Liver (tissue), 8 donors: ENCODE measurements at regions not wholly inside any gene's neighbourhood (a gene's known extent, or its start where the extent isn't known, plus 50 kb on each side); places are given as distances from the start of the nearest gene placed in this dataset.

Experiments
- DNase-seq: peaks from one replicate; pipeline ENCODE4 v3.0.0-alpha.2; 2017; ENCODE audit warnings: low spot score
- H3K27ac ChIP-seq, 2 donors: one replicate each; pipeline ENCODE4 v1.7.0; 2013; ENCODE audit warnings: inconsistent platforms in 2 of 2, low read length in 2 of 2, control low read depth in 1 of 2, low read depth in 1 of 2, mild to moderate bottlenecking in 1 of 2
- H3K27me3 ChIP-seq, 4 donors: one replicate each; pipeline versions ENCODE4 v1.6.1 to v1.7.0; 2013; ENCODE audit warnings: low read length in 3 of 4, inconsistent platforms in 1 of 4, mild to moderate bottlenecking in 1 of 4, moderate library complexity in 1 of 4; ENCODE audit not compliant: control insufficient read depth in 4 of 4, insufficient read depth in 4 of 4
- H3K36me3 ChIP-seq, 4 donors: one replicate each; pipeline versions ENCODE4 v1.6.1 to v1.7.0; 2013; ENCODE audit warnings: low read length in 3 of 4, mild to moderate bottlenecking in 3 of 4, low read depth in 1 of 4, moderate library complexity in 1 of 4; ENCODE audit not compliant: control insufficient read depth in 4 of 4, insufficient read depth in 3 of 4
- H3K4me1 ChIP-seq, 4 donors: one replicate each; pipeline versions ENCODE4 v1.6.1 to v1.7.0; 2013; ENCODE audit warnings: low read length in 3 of 4, mild to moderate bottlenecking in 3 of 4, moderate library complexity in 1 of 4; ENCODE audit not compliant: control insufficient read depth in 4 of 4, insufficient read depth in 4 of 4
- H3K4me3 ChIP-seq, 3 donors: one replicate each; pipeline versions ENCODE4 v1.6.1 to v1.7.0; 2013; ENCODE audit warnings: low read length in 3 of 3, control low read depth in 1 of 3, low read depth in 1 of 3, mild to moderate bottlenecking in 1 of 3
- H3K9ac ChIP-seq, 2 donors: one replicate each; pipeline ENCODE4 v1.7.0; 2013; ENCODE audit warnings: low read length in 2 of 2, mild to moderate bottlenecking in 2 of 2, moderate library complexity in 2 of 2, control low read depth in 1 of 2, low read depth in 1 of 2
- H3K9me3 ChIP-seq, 4 donors: one replicate each; pipeline versions ENCODE4 v1.6.1 to v1.7.0; 2013; ENCODE audit warnings: low read length in 3 of 4; ENCODE audit not compliant: control insufficient read depth in 4 of 4
- FOXA2 ChIP-seq: IDR thresholded peaks from 2 replicates; pipeline ENCODE4 v1.6.1; 2016; ENCODE audit warnings: antibody characterized with exemption
- GABPA ChIP-seq, 2 donors: IDR thresholded peaks in 1 of 2; conservative IDR thresholded peaks in 1 of 2; 2 replicates each; pipeline ENCODE4 v1.6.1; 2016; ENCODE audit warnings: antibody characterized with exemption in 2 of 2, mild to moderate bottlenecking in 1 of 2, moderate library complexity in 1 of 2
- HNF4A ChIP-seq, 2 donors: conservative IDR thresholded peaks; 2 replicates each; pipeline ENCODE4 v1.6.1; 2016; ENCODE audit warnings: antibody characterized with exemption in 2 of 2, mild to moderate bottlenecking in 2 of 2
- HNF4G ChIP-seq: IDR thresholded peaks from 2 replicates; pipeline ENCODE4 v1.6.1; 2016; ENCODE audit warnings: antibody characterized with exemption
- JUND ChIP-seq, 2 donors: IDR thresholded peaks; 2 replicates each; pipeline ENCODE4 v1.6.1; 2016; ENCODE audit warnings: antibody characterized with exemption in 2 of 2
- NR2F2 ChIP-seq: IDR thresholded peaks from 2 replicates; pipeline ENCODE4 v1.6.1; 2016; ENCODE audit warnings: antibody characterized with exemption
- SP1 ChIP-seq: IDR thresholded peaks from 2 replicates; pipeline ENCODE4 v1.6.1; 2018; ENCODE audit warnings: antibody characterized with exemption, mild to moderate bottlenecking
- YY1 ChIP-seq: IDR thresholded peaks from 2 replicates; pipeline ENCODE4 v1.6.1; 2016; ENCODE audit warnings: antibody characterized with exemption, mild to moderate bottlenecking
- WGBS: extraction: QIAGEN DNeasy Blood & Tissue Kit; methylation state at CpG from one replicate; pipeline ENCODE4 v1.1.7; 2013; 5-methylcytosine and 5-hydroxymethylcytosine counted together
- TF ChIP-seq, protein P1 (sequence below): IDR thresholded peaks from 2 replicates; pipeline ENCODE4 v1.6.1; 2016; ENCODE audit warnings: antibody characterized with exemption
- TF ChIP-seq, protein P2 (sequence below): IDR thresholded peaks from 2 replicates; pipeline ENCODE4 v1.6.1; 2016; ENCODE audit warnings: antibody characterized with exemption
- TF ChIP-seq, protein P3 (sequence below): IDR thresholded peaks from 2 replicates; pipeline ENCODE4 v1.6.1; 2016; ENCODE audit warnings: antibody characterized with exemption
- TF ChIP-seq, protein P4 (sequence below): IDR thresholded peaks from 2 replicates; pipeline ENCODE4 v1.6.1; 2016; ENCODE audit warnings: antibody characterized with exemption, mild to moderate bottlenecking
- TF ChIP-seq, protein P5 (sequence below): fragments of 150-350 bp; IDR thresholded peaks from 2 replicates; pipeline ENCODE4 v1.5.1; 2017; ENCODE audit warnings: improper control_type of control experiment, low read depth, low read length; ENCODE audit not compliant: missing input control
- donor health status: healthy.
- donor health status: healthy.
- donor health status: healthy.
- donor health status: healthy.
- donor health status: healthy.

DNA sequence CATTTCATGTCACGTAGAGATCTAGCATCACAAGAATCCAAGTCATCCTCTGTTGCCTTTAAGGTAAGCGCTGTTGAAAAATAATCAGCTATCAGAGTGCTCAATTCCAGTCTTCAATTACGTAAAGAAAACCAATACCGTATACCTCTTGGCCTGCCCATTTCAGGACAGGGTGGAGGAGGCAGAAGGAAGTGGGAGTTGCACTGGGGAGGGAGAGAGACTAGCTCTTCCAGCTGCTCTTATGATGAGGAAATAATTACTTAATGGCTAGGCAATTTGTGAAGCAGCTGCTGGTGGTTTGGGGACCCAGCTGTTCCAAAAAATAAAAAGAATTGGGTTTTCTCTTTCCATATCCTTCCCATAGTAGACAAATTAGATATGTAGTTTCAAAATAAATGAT, 365.8 kb upstream of the MCTP2 start:
- Histone ChIP-seq H3K36me3 (no peaks in the 10 kb centered on the region), H3K27ac (no peak overlapping the region), H3K9ac (no peak overlapping the region), H3K4me3 (no peak overlapping the region), H3K4me1 (no peaks in the 10 kb centered on the region), H3K27me3 (no peaks in the 10 kb centered on the region), H3K9me3 (peaks cover 0 to 2% (median under 1%) of the 10 kb centered on the region in 4 donors)
- TF ChIP-seq FOXA2: no peak
- no peak for TF ChIP-seq SP1
- TF ChIP-seq, protein P1, sequence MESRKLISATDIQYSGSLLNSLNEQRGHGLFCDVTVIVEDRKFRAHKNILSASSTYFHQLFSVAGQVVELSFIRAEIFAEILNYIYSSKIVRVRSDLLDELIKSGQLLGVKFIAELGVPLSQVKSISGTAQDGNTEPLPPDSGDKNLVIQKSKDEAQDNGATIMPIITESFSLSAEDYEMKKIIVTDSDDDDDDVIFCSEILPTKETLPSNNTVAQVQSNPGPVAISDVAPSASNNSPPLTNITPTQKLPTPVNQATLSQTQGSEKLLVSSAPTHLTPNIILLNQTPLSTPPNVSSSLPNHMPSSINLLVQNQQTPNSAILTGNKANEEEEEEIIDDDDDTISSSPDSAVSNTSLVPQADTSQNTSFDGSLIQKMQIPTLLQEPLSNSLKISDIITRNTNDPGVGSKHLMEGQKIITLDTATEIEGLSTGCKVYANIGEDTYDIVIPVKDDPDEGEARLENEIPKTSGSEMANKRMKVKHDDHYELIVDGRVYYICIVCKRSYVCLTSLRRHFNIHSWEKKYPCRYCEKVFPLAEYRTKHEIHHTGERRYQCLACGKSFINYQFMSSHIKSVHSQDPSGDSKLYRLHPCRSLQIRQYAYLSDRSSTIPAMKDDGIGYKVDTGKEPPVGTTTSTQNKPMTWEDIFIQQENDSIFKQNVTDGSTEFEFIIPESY: no peak
- no peak for TF ChIP-seq GABPA (IDR thresholded peaks at IDR 0.05 in 1 of 2, conservative IDR thresholded peaks at IDR 0.05 in 1 of 2)
- no peak for TF ChIP-seq NR2F2
- TF ChIP-seq, protein P2, sequence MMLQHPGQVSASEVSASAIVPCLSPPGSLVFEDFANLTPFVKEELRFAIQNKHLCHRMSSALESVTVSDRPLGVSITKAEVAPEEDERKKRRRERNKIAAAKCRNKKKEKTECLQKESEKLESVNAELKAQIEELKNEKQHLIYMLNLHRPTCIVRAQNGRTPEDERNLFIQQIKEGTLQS: no peak
- TF ChIP-seq HNF4A (conservative IDR thresholded peaks at IDR 0.05): no peak
- TF ChIP-seq, protein P3, sequence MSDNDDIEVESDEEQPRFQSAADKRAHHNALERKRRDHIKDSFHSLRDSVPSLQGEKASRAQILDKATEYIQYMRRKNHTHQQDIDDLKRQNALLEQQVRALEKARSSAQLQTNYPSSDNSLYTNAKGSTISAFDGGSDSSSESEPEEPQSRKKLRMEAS: no peak
- TF ChIP-seq, protein P4, sequence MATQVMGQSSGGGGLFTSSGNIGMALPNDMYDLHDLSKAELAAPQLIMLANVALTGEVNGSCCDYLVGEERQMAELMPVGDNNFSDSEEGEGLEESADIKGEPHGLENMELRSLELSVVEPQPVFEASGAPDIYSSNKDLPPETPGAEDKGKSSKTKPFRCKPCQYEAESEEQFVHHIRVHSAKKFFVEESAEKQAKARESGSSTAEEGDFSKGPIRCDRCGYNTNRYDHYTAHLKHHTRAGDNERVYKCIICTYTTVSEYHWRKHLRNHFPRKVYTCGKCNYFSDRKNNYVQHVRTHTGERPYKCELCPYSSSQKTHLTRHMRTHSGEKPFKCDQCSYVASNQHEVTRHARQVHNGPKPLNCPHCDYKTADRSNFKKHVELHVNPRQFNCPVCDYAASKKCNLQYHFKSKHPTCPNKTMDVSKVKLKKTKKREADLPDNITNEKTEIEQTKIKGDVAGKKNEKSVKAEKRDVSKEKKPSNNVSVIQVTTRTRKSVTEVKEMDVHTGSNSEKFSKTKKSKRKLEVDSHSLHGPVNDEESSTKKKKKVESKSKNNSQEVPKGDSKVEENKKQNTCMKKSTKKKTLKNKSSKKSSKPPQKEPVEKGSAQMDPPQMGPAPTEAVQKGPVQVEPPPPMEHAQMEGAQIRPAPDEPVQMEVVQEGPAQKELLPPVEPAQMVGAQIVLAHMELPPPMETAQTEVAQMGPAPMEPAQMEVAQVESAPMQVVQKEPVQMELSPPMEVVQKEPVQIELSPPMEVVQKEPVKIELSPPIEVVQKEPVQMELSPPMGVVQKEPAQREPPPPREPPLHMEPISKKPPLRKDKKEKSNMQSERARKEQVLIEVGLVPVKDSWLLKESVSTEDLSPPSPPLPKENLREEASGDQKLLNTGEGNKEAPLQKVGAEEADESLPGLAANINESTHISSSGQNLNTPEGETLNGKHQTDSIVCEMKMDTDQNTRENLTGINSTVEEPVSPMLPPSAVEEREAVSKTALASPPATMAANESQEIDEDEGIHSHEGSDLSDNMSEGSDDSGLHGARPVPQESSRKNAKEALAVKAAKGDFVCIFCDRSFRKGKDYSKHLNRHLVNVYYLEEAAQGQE: no peak
- no peak for TF ChIP-seq YY1
- TF ChIP-seq JUND (IDR thresholded peaks at IDR 0.05): no peak
- TF ChIP-seq, protein P5, sequence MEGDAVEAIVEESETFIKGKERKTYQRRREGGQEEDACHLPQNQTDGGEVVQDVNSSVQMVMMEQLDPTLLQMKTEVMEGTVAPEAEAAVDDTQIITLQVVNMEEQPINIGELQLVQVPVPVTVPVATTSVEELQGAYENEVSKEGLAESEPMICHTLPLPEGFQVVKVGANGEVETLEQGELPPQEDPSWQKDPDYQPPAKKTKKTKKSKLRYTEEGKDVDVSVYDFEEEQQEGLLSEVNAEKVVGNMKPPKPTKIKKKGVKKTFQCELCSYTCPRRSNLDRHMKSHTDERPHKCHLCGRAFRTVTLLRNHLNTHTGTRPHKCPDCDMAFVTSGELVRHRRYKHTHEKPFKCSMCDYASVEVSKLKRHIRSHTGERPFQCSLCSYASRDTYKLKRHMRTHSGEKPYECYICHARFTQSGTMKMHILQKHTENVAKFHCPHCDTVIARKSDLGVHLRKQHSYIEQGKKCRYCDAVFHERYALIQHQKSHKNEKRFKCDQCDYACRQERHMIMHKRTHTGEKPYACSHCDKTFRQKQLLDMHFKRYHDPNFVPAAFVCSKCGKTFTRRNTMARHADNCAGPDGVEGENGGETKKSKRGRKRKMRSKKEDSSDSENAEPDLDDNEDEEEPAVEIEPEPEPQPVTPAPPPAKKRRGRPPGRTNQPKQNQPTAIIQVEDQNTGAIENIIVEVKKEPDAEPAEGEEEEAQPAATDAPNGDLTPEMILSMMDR: no peak
- TF ChIP-seq HNF4G: no peak
- no peak for DNase-seq
- 82% methylated on average over 4 of the region's 4 CpGs for WGBS

DNA sequence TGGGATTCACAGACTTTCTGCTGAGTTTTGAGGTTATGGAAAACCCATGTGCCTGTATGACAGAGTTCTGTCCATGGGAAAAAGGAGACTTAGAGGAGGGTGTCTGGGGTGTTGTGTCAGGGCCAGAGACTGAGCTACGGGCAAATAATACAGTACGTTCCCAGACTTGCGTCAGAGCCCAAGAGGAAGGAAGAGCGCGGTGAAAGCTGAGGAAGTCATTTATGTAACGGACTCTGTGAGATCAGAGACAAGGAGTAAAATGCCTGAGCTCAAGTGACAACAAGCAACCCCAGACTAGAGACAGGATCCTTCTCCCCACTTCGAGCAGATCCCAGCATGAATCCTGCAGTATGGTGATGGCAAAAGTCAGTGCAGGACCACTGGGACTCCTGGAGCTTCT, 368.6 kb upstream of the MCTP2 start:
- Histone ChIP-seq H3K36me3 (no peaks in the 10 kb centered on the region), H3K9ac (no peak overlapping the region), H3K27me3 (no peaks in the 10 kb centered on the region), H3K4me1 (no peaks in the 10 kb centered on the region), H3K4me3 (no peak overlapping the region), H3K9me3 (no peaks in the 10 kb centered on the region), H3K27ac (peak overlapping the region in 1 of 2 donors; percentile 23)
- TF ChIP-seq, protein P1: no peak
- peak; percentile 10 for TF ChIP-seq SP1
- 71% methylated on average over 7 of the region's 7 CpGs for WGBS
- no peak for DNase-seq
